Activated naive CD8-positive, alpha-beta T cell treated with anti-CD3 and anti-CD28 coated beads, Interleukin-2, amount 50 U/mL, for 24 hours (primary cell): ENCODE measurements at regions not wholly inside any gene's neighbourhood (a gene's known extent, or its start where the extent isn't known, plus 50 kb on each side); places are given as distances from the start of the nearest gene placed in this dataset.
"Not testable (repeated sequence)": the region's sequence is repeated elsewhere in the genome, so short reads cannot be mapped to it uniquely, and the experiment has no call there.

ENCODE experiments used
- ATAC-seq: fragments of 150-1000 bp; cut with Tn5 transposase; one replicate; pipeline ENCODE4 v1.10.0; 2021
- DNase-seq: peaks from one replicate; pipeline ENCODE4 v3.0.0; 2021
- H3K27ac Mint-ChIP-seq: one replicate; pipeline ENCODE4 v1.8.0; 2021; ENCODE audit warnings: mild to moderate bottlenecking, mixed read lengths
- H3K27me3 Mint-ChIP-seq: one replicate; pipeline ENCODE4 v1.8.0; 2021; ENCODE audit warnings: mixed read lengths
- H3K36me3 Mint-ChIP-seq: one replicate; pipeline ENCODE4 v1.8.0; 2021; ENCODE audit warnings: low read depth, mixed read lengths
- H3K4me1 Mint-ChIP-seq: one replicate; pipeline ENCODE4 v1.8.0; 2021; ENCODE audit warnings: mixed read lengths
- H3K4me3 Mint-ChIP-seq: one replicate; pipeline ENCODE4 v1.8.0; 2021; ENCODE audit warnings: mild to moderate bottlenecking, moderate library complexity, mixed read lengths
- H3K9me3 Mint-ChIP-seq: one replicate; pipeline ENCODE4 v1.8.0; 2021; ENCODE audit warnings: mixed read lengths

GRCh38 chr5:82434696-82435660 is 156.8 kb upstream of the RPS23 start:
- H3K9me3 Mint-ChIP-seq, H3K4me3 Mint-ChIP-seq, ATAC-seq, H3K36me3 Mint-ChIP-seq, H3K27me3 Mint-ChIP-seq, H3K27ac Mint-ChIP-seq, DNase-seq, H3K4me1 Mint-ChIP-seq: not testable (repeated sequence)

GRCh38 chr5:82426464-82427154 is 148.5 kb upstream of the RPS23 start:
- Mint-ChIP-seq H3K27ac (no peak overlapping the region), H3K4me3 (no peak overlapping the region), H3K9me3 (no peaks in the 10 kb centered on the region), H3K27me3 (no peaks in the 10 kb centered on the region), H3K36me3 (no peaks in the 10 kb centered on the region), H3K4me1 (no peaks in the 10 kb centered on the region)
- no peak for ATAC-seq
- DNase-seq = no peak

GRCh38 chr5:82425591-82425990 is 147.4 kb upstream of the RPS23 start:
- Mint-ChIP-seq H3K9me3 (no peaks in the 10 kb centered on the region), H3K4me1 (no peaks in the 10 kb centered on the region), H3K27ac (no peak overlapping the region), H3K4me3 (no peak overlapping the region), H3K27me3 (no peaks in the 10 kb centered on the region), H3K36me3 (no peaks in the 10 kb centered on the region)
- ATAC-seq (no peak), DNase-seq (no peak)

- no peak for DNase-seq
- no peak for ATAC-seq
- Mint-ChIP-seq H3K9me3 (no peaks in the 10 kb centered on the region), H3K36me3 (no peaks in the 10 kb centered on the region), H3K4me1 (no peaks in the 10 kb centered on the region), H3K4me3 (no peak overlapping the region), H3K27ac (no peak overlapping the region), H3K27me3 (no peaks in the 10 kb centered on the region)
Observed at GRCh38 chr5:82424211-82424610, 146.1 kb upstream of the RPS23 start.

DNA sequence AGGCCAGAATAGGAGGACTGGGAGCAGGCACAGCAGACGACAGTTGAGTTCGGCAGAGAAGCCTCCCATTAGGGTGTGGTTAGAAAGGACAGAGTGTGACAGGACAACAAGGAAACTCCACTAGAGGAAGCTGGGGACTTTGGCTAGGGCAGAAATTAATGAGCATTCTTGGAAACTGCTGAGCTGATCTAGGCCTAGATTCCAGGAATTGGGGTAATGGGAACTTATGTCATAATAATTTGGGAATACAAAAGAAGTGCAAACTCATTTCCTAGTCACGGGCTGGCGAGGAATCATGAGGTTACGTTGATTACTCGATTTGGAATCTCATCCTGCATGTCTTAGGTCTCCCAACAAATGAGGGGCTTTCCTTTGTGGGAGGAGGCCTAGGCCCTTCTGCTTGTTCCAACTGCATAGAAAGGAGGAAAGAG is 144.6 kb upstream of the RPS23 start:
- H3K4me3 Mint-ChIP-seq = no peak overlapping the region

GRCh38 chr5:82422001-82422740 is 144.0 kb upstream of the RPS23 start:
- Mint-ChIP-seq H3K9me3 (no peaks in the 10 kb centered on the region), H3K4me1 (no peaks in the 10 kb centered on the region)
- no peak for ATAC-seq

More for the DNA sequence above, 144.6 kb upstream of the RPS23 start:
- DNase-seq (no peak), ATAC-seq (no peak)
- H3K36me3 Mint-ChIP-seq = no peaks in the 10 kb centered on the region
- H3K4me1 Mint-ChIP-seq = no peaks in the 10 kb centered on the region
- H3K27ac Mint-ChIP-seq = no peak overlapping the region
- H3K9me3 Mint-ChIP-seq = no peaks in the 10 kb centered on the region
- no peaks in the 10 kb centered on the region for H3K27me3 Mint-ChIP-seq

GRCh38 chr5:82421119-82421518 is 143.0 kb upstream of the RPS23 start:
- Mint-ChIP-seq H3K27ac (no peak overlapping the region), H3K27me3 (no peaks in the 10 kb centered on the region), H3K9me3 (no peaks in the 10 kb centered on the region), H3K4me1 (no peaks in the 10 kb centered on the region), H3K36me3 (no peaks in the 10 kb centered on the region), H3K4me3 (no peak overlapping the region)
- ATAC-seq (no peak), DNase-seq (no peak)

More at GRCh38 chr5:82422001-82422740, 144.0 kb upstream of the RPS23 start:
- Mint-ChIP-seq H3K36me3 (no peaks in the 10 kb centered on the region), H3K4me3 (no peak overlapping the region), H3K27ac (no peak overlapping the region), H3K27me3 (no peaks in the 10 kb centered on the region)
- no peak for DNase-seq

GRCh38 chr5:82420524-82420923 is 142.4 kb upstream of the RPS23 start:
- H3K27me3 Mint-ChIP-seq, H3K4me3 Mint-ChIP-seq, ATAC-seq, H3K27ac Mint-ChIP-seq, H3K9me3 Mint-ChIP-seq, H3K4me1 Mint-ChIP-seq, DNase-seq, H3K36me3 Mint-ChIP-seq: not testable (repeated sequence)

- Mint-ChIP-seq H3K36me3 (no peaks in the 10 kb centered on the region), H3K27ac (no peak overlapping the region), H3K27me3 (no peaks in the 10 kb centered on the region), H3K9me3 (no peaks in the 10 kb centered on the region), H3K4me1 (no peaks in the 10 kb centered on the region), H3K4me3 (no peak overlapping the region)
- ATAC-seq (no peak), DNase-seq (no peak)
Observed at GRCh38 chr5:82419559-82420332, 141.6 kb upstream of the RPS23 start.

- Mint-ChIP-seq H3K27ac (no peak overlapping the region), H3K27me3 (no peaks in the 10 kb centered on the region), H3K36me3 (no peaks in the 10 kb centered on the region), H3K4me3 (no peak overlapping the region), H3K9me3 (no peaks in the 10 kb centered on the region), H3K4me1 (no peaks in the 10 kb centered on the region)
- ATAC-seq (no peak), DNase-seq (no peak)
Observed at GRCh38 chr5:82418608-82418950, 140.4 kb upstream of the RPS23 start.

DNA sequence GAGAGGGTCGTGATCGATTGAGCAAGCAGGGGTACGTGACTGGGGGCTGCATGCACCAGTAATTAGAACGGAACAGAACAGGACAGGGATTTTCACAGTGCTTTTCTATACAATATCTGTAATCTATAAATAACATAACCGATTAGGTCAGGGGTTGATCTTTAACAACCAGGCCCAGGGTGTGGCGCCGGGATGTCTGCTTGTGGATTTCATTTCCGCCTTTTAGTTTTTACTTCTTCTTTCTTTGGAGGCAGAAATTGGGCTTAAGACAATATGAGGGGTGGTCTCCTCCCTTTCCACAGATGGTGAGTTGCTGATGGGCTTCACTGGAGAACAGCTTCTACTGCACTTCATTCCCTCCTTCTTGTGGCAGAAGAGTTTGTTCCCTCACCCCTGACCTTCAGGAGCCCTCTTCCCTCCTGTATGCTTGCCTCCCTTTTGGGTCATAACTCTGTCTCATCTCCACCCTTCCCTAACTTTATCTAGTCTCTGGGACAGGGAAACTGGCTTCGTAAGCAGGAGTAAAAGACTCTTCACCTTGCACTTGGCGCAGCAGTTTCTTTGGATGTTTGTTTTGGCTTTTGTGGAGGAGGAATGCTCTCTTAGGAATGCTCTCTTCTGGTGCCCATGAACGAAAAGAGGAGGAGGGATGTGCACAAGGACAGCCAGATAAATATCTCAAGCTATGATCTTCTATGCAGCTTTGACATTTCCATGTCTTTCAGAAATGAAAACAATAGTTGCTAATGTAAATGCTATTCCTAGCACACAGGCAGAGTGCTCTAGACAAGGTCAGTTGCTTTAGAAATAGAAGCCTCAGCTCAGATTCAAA is 139.8 kb upstream of the RPS23 start:
- ATAC-seq = no peak
- no peaks in the 10 kb centered on the region for H3K27me3 Mint-ChIP-seq
- no peaks in the 10 kb centered on the region for H3K9me3 Mint-ChIP-seq
- no peak overlapping the region for H3K27ac Mint-ChIP-seq
- no peaks in the 10 kb centered on the region for H3K36me3 Mint-ChIP-seq
- no peak overlapping the region for H3K4me3 Mint-ChIP-seq
- H3K4me1 Mint-ChIP-seq = no peaks in the 10 kb centered on the region
- no peak for DNase-seq

DNA sequence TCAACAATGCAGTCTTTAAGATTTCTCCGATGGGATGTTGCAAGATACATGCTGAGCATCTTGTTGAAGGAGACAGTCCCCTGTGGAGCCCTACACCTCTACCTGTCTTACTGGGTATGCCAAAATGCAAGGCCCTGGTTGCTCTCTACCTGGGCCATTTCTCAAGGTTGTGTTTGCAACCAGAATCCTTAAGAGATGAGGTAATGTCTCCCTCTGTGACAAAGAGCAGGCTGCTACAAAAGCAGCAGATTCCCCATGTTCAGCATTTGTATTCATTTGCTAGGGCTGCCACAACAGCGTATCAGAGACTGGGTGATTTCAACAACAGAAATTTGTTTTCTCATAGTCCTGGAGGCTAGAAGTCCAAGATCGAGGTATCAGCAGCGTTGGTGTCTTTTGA is 138.4 kb upstream of the RPS23 start:
- Mint-ChIP-seq H3K36me3 (no peaks in the 10 kb centered on the region), H3K4me3 (no peak overlapping the region), H3K27me3 (no peaks in the 10 kb centered on the region), H3K27ac (no peak overlapping the region), H3K4me1 (no peaks in the 10 kb centered on the region), H3K9me3 (no peaks in the 10 kb centered on the region)
- no peak for DNase-seq
- no peak for ATAC-seq

DNA sequence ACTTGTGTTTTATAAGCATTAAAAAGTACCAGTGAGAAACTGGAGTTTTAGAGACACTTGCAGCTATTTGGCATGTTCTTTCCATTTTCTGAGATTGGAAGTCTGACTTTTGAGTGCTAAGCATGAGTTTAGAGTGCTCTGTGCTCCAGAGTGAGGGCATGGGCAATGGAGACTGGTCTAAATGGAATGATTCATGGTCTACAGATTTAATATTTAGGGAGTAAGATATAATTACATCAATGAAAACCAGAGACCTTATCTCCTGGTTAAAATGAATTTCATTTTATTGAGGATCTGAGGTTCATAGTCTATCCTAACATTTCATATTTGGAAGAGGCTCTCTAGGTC is 135.9 kb upstream of the RPS23 start:
- no peak overlapping the region for H3K27ac Mint-ChIP-seq
- no peaks in the 10 kb centered on the region for H3K9me3 Mint-ChIP-seq
- no peak for ATAC-seq
- H3K27me3 Mint-ChIP-seq = no peaks in the 10 kb centered on the region
- DNase-seq = no peak
- no peaks in the 10 kb centered on the region for H3K4me1 Mint-ChIP-seq
- H3K4me3 Mint-ChIP-seq = no peak overlapping the region
- no peaks in the 10 kb centered on the region for H3K36me3 Mint-ChIP-seq
